ENCODE measurements at regions not wholly inside any gene's neighbourhood (a gene's known extent, or its start where the extent isn't known, plus 50 kb on each side); places are given as distances from the start of the nearest gene placed in this dataset.

GRCh38 chr4:34094114-34094513 is 2150.2 kb downstream of the ARAP2 start:
- TF ChIP-seq CTCF (IDR thresholded peaks at IDR 0.05), result no peak
- TF ChIP-seq POLR2A (IDR thresholded peaks at IDR 0.05), result no peak

Measured in adrenal gland (tissue), 5 donors.